Hepatocyte (in vitro differentiated cells): ENCODE measurements at regions not wholly inside any gene's neighbourhood (a gene's known extent, or its start where the extent isn't known, plus 50 kb on each side); places are given as distances from the start of the nearest gene placed in this dataset.

Experiments
- EZH2phosphoT487 ChIP-seq: fragments of 200-600 bp; sonication (generic); IDR thresholded peaks from one replicate; pipeline ENCODE4 v1.6.1; 2018; ENCODE audit warnings: antibody characterized with exemption, mild to moderate bottlenecking, low read depth, moderate library complexity; ENCODE audit not compliant: unreplicated experiment, severe bottlenecking
- TF ChIP-seq, protein P1 (sequence below): fragments of 200-600 bp; sonication (generic); IDR thresholded peaks from 2 replicates; pipeline ENCODE4 v1.5.1; 2016; ENCODE audit warnings: antibody characterized with exemption, mild to moderate bottlenecking; ENCODE audit not compliant: poor library complexity

DNA sequence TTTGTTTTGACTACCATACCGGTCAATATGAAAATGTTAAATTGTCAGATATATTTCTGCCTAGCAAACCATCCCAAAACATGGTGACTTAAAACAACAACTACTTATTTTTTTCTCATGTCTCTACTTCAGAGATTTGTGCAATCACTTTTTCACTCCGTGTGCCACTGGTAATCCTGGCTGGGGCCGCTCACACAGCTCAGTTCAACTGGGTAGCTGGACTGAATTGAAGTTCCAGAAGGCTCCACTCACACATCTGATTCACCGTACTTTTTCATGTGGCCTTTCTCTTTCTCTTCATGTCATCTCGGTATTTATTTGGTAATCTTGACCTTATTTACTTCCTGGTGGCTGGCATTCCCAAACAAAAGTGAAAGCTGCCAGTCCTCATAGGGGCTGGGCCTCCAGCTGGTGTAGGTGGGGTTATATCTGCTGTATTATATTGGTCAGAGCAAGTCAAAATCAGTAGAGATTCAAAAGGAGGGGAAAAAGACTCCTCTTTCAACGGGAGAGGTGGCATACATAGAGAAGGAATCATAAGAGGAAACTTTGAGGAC is 513.9 kb upstream of the NXPH2 start:
- TF ChIP-seq, protein P1, sequence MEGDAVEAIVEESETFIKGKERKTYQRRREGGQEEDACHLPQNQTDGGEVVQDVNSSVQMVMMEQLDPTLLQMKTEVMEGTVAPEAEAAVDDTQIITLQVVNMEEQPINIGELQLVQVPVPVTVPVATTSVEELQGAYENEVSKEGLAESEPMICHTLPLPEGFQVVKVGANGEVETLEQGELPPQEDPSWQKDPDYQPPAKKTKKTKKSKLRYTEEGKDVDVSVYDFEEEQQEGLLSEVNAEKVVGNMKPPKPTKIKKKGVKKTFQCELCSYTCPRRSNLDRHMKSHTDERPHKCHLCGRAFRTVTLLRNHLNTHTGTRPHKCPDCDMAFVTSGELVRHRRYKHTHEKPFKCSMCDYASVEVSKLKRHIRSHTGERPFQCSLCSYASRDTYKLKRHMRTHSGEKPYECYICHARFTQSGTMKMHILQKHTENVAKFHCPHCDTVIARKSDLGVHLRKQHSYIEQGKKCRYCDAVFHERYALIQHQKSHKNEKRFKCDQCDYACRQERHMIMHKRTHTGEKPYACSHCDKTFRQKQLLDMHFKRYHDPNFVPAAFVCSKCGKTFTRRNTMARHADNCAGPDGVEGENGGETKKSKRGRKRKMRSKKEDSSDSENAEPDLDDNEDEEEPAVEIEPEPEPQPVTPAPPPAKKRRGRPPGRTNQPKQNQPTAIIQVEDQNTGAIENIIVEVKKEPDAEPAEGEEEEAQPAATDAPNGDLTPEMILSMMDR = no peak
- no peak for TF ChIP-seq EZH2phosphoT487
